SJCRH30 (cell line): ENCODE measurements at regions not wholly inside any gene's neighbourhood (a gene's known extent, or its start where the extent isn't known, plus 50 kb on each side); places are given as distances from the start of the nearest gene placed in this dataset.

Experiments
- DNase-seq, 2 experiments: peaks; one replicate each; pipeline ENCODE4 v3.0.0-alpha.2; 2015 to 2020
- H3K27ac ChIP-seq: fragments of 250-450 bp; sonication (Bioruptor Pico); 2 replicates; pipeline ENCODE4 v1.5.1; 2020; ENCODE audit warnings: mild to moderate bottlenecking, moderate library complexity
- H3K27me3 ChIP-seq: fragments of 250-450 bp; sonication (Bioruptor Pico); 2 replicates; pipeline ENCODE4 v1.5.1; 2020; ENCODE audit warnings: mild to moderate bottlenecking, moderate library complexity
- H3K36me3 ChIP-seq: fragments of 250-450 bp; sonication (Bioruptor Pico); 2 replicates; pipeline ENCODE4 v1.5.1; 2020; ENCODE audit warnings: mild to moderate bottlenecking, moderate library complexity
- H3K4me1 ChIP-seq: fragments of 250-450 bp; sonication (Bioruptor Pico); 2 replicates; pipeline ENCODE4 v1.5.1; 2020; ENCODE audit warnings: mild to moderate bottlenecking, moderate library complexity
- H3K4me3 ChIP-seq: fragments of 250-450 bp; sonication (Bioruptor Pico); 2 replicates; pipeline ENCODE4 v1.5.1; 2020; ENCODE audit warnings: mild to moderate bottlenecking, moderate library complexity
- H3K9me3 ChIP-seq: fragments of 250-450 bp; sonication (Bioruptor Pico); replicated peaks from 2 replicates; pipeline ENCODE4 v1.5.1; 2020; ENCODE audit warnings: mild to moderate bottlenecking, moderate library complexity

DNA sequence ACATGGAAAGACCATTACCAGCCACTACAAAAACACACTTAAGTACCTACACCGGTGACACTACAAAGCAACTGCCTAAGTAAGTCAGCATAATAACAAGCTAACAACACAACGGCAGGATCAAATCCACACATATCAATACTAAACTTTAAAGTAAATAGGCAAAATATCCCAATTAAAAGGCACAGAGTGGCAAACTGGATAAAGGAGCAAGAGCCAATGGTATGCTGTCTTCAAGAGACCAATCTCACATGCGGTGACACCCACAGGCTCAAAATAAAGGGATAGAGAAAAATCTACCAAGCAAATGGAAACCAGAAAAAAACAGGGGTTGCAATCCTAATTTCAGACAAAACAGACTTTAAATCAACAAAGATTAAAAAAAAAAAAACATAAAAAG, 261.5 kb upstream of the TENM4 start:
- H3K27ac ChIP-seq: no peak overlapping the region
- H3K9me3 ChIP-seq: no peaks in the 10 kb centered on the region
- no peaks in the 10 kb centered on the region for H3K4me1 ChIP-seq
- no peak overlapping the region for H3K4me3 ChIP-seq
- H3K36me3 ChIP-seq: no peaks in the 10 kb centered on the region
- no peak for DNase-seq
- H3K27me3 ChIP-seq: no peaks in the 10 kb centered on the region

DNA sequence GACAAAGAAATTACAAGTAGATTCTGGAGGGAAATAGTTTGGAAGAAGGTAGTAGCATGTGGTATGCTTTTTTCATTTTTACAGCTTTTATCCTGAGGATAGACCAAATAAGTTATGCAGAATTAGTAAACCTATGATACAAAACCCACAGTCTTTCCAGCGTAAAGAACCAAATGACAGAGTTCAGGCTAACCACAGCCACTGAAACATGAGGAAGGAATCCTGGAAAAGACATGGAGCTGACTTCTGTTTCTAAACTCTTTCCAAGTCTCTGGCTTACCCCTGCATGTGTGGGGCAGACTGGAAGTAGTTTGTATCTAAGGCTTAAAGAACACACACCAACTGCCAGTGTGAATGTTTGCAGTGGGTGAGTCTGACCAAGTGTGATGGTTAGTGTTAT, 258.4 kb upstream of the TENM4 start:
- Histone ChIP-seq H3K27ac (no peak overlapping the region), H3K9me3 (no peaks in the 10 kb centered on the region), H3K36me3 (no peaks in the 10 kb centered on the region), H3K4me3 (no peak overlapping the region), H3K27me3 (no peaks in the 10 kb centered on the region), H3K4me1 (no peaks in the 10 kb centered on the region)
- DNase-seq: no peak

DNA sequence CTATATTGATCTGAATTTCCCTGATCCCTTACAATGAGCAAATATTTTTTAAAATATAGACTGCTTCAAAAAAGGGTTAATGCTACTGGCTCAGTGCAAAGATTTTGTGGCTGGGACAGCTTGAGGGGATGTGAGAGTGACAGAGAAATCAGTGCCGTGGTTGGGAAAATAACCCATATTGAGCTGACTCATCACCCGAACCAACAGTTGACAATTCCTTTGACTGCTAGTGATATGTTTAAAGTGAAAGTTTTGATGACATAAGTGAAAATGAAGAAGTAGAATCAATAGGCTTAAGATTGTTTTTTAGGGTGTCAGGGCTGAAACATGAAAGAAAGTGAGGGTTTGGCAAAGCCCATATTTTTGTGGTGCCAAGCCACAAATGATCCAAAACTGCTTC, 257.1 kb upstream of the TENM4 start:
- Histone ChIP-seq H3K4me3 (no peak overlapping the region), H3K27ac (no peak overlapping the region), H3K36me3 (no peaks in the 10 kb centered on the region), H3K4me1 (no peaks in the 10 kb centered on the region), H3K27me3 (no peaks in the 10 kb centered on the region), H3K9me3 (no peaks in the 10 kb centered on the region)
- no peak for DNase-seq

DNA sequence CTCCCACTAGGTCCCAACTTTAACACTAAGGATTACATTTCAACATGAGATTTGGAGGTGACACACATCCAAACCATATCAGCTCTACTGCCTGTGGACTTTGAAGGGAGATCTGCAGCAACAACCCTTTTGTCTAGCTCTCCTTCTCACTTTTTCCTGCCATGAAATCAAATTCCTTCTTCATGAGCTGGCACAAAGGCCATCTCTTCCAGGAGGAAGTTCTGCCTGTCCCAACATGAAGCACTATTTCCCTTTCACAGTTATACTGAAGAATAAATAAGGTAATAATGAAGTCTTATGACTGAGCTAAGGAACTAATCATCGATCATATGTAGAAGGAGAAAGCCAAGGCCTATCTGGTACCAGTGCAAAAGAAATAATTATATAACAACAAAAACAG, 253.5 kb upstream of the TENM4 start:
- H3K9me3 ChIP-seq: no peaks in the 10 kb centered on the region
- H3K4me3 ChIP-seq: no peak overlapping the region
- no peaks in the 10 kb centered on the region for H3K4me1 ChIP-seq
- H3K36me3 ChIP-seq: no peaks in the 10 kb centered on the region
- H3K27ac ChIP-seq: no peak overlapping the region
- no peaks in the 10 kb centered on the region for H3K27me3 ChIP-seq
- DNase-seq: no peak

DNA sequence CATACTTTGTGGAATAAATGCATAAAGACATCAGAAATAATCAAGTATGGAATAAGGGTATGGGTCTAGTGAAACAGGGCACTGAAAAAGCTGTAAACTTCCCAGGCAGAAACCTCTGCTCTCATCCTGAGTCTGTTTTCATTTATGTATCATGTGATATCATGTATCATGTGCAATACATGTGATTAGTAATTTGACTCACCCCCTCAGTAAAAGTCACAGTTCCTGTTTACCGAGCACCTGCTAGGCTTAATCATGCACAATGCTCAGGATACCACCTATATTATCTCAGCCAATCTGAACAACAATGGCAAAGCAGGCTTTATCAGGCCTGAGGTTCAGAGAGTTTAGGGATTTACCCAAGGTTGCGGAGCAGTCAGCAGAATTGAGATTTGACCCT, 250.6 kb upstream of the TENM4 start:
- no peak overlapping the region for H3K4me3 ChIP-seq
- H3K4me1 ChIP-seq: no peaks in the 10 kb centered on the region
- no peaks in the 10 kb centered on the region for H3K27me3 ChIP-seq
- H3K36me3 ChIP-seq: no peaks in the 10 kb centered on the region
- no peak overlapping the region for H3K27ac ChIP-seq
- no peak for DNase-seq
- H3K9me3 ChIP-seq: no peaks in the 10 kb centered on the region

DNA sequence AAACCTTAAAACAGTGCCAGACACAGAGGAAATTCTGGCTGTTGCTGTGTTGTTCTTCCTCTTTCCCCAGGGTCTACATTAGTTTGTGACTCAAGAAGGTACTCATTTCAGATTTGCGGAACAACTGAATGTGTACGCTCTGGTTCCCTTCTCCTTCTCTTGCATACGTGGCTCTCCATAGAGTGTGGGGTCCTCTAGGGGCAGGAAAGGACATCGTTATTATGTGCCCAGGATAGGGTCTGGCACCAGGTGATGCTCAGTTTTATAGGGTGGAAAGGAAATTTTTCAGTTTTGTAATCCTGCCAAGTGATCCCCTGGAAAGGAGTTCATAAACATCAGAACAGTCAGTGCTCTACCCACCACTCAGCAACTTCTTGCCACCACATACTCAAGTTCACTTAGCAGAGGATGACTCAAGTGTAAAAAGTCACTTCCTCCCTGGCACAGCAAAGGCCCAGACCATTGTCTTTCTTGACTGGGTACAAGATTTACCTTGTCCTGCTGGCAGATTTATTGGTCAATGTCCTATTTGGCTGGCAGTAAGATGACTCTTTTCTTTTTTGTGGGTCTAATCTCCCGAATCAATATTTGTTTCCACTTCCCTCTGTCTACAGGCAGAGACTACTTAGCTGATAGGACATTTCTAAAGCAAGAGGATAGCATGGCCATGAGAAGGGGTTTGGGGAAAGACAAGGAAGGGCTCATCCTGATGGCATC, 246.0 kb upstream of the TENM4 start:
- Histone ChIP-seq H3K27me3 (no peaks in the 10 kb centered on the region), H3K36me3 (no peaks in the 10 kb centered on the region), H3K9me3 (no peaks in the 10 kb centered on the region), H3K4me1 (no peaks in the 10 kb centered on the region), H3K27ac (no peak overlapping the region), H3K4me3 (no peak overlapping the region)
- DNase-seq: no peak

DNA sequence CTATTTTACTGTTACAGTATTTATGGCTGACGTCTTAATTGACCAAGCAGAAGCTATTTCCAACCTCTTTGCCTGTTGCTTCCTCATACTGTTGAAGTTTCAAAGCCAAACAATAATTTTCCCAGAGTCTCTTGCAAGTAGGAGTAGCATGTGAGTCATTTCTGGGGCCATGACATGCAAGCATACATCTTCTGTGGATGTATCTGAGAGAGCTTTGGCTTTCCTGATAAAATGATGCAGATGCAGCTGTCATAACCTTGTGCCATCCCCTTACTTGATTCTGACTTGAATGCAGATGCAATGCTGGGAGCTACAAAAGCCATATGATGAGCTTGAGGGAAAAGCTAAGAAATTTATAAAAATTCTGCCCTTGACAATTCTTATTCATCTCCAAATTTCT, 243.1 kb upstream of the TENM4 start:
- Histone ChIP-seq H3K36me3 (no peaks in the 10 kb centered on the region), H3K27me3 (no peaks in the 10 kb centered on the region), H3K4me3 (no peak overlapping the region), H3K27ac (no peak overlapping the region), H3K9me3 (no peaks in the 10 kb centered on the region), H3K4me1 (no peaks in the 10 kb centered on the region)
- DNase-seq: no peak

DNA sequence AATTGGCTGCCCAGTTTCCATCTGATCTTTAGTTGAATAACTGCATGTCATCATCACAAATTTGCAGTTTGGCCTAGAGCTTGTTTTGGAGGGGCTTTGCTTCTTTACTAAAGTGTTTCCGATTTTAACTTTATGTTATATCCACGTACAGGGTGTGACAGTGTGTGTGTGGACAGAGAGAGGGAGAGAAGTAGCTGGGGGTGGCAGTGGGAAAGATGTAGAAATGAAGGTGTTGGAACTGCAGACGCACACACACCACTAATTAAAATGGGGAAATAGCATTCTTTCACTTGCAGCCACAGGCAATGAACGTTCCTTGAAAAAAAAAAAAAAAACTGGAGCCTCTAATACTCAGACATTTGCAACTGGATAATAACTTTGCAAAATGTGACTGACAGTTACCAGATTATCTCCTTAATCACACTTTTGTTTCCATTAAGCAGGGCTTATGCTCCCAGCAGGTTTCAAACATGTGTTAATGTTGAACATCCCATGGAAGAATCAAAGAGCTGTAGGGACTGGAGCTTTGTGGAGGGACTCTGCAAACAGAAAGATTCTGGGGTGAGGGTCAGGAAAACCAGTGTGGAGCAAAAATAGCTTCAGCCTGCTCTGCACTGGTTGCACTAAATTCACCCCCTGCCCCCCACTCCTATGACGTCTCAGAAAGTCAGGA, 238.1 kb upstream of the TENM4 start:
- Histone ChIP-seq H3K27ac (no peak overlapping the region), H3K27me3 (no peaks in the 10 kb centered on the region), H3K4me1 (no peaks in the 10 kb centered on the region), H3K36me3 (no peaks in the 10 kb centered on the region), H3K4me3 (no peak overlapping the region), H3K9me3 (no peaks in the 10 kb centered on the region)
- DNase-seq: no peak

DNA sequence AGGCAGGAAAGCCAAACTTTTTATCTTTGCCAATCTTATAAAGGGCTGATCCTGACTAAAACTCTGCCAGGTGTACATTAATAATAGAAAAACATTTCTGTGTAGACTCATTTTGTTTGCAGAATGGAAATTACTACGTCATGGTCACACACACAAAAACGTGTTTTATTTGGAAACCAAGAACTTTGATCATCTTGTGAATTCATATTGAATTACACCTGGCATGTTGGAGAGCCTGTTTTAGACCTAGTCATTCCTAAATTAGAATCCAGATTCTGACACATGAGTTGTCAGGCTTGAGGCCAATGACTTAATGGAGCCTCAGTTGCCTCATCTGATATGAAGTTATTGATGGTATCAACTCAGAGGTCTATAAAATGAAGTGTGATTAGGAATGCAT, 235.6 kb upstream of the TENM4 start:
- no peaks in the 10 kb centered on the region for H3K36me3 ChIP-seq
- no peaks in the 10 kb centered on the region for H3K9me3 ChIP-seq
- H3K4me1 ChIP-seq: no peaks in the 10 kb centered on the region
- no peaks in the 10 kb centered on the region for H3K27me3 ChIP-seq
- H3K27ac ChIP-seq: no peak overlapping the region
- no peak for DNase-seq
- H3K4me3 ChIP-seq: no peak overlapping the region

DNA sequence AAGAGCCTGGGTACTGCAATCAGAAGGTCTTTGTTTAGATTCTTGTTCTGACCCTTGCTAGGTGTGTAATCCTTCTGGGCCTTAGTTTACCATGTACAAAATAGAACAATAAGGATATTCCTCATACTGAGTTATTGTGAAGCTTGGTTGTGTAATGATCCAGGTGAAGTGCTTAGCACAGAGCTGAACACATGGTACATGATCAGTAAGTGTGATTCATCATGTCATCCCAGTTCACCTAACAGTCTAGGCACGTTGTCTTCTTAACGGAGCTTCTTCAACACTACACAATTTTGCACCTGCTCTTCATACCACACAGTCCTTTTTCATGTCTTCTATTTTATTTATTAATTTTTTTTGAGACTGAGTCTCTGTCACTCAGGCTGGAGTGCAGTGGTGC, 234.3 kb upstream of the TENM4 start:
- Histone ChIP-seq H3K4me1 (no peaks in the 10 kb centered on the region), H3K4me3 (no peak overlapping the region), H3K27ac (no peak overlapping the region), H3K9me3 (no peaks in the 10 kb centered on the region), H3K27me3 (no peaks in the 10 kb centered on the region), H3K36me3 (no peaks in the 10 kb centered on the region)
- DNase-seq: no peak

DNA sequence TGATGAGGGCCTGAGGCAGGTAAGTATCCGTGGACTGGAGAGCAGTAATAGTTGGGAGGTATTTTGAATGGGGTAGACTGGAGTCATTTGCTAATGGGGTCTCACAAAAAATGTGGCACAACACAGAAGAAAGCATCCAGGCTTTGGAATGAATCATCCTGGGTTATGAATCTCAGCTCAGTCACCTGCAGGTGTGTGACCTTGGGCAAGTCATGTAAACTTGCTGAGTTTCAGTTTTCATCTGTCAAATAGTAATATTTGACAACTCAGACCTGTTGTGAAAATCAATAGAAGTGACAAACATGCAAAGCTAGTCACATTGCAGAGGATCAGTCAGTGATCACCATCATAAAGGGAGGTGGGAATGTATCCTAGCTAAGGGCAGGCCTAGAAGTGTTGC, 232.0 kb upstream of the TENM4 start:
- Histone ChIP-seq H3K36me3 (no peaks in the 10 kb centered on the region), H3K4me1 (no peaks in the 10 kb centered on the region), H3K27me3 (no peaks in the 10 kb centered on the region), H3K4me3 (no peak overlapping the region), H3K9me3 (no peaks in the 10 kb centered on the region), H3K27ac (no peak overlapping the region)
- DNase-seq: no peak

DNA sequence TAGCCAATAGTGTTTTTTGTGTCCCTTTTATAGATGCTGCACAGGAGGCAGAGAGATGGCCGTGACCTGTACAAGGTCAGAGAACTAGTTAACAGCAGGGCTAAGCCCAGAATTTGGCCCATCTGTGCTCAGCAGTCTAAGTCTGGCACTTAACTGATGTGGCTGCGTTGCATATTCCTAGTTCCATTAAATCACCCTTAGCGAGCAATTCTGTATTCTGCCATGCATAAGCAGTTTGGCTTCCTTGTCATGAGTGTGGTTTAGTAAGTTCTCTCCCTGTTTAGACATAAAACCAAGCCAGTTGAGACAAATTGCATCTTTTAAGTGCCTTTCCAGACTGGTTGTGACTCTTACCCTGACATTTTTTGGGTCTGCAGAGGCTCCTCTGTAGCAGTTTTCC, 230.6 kb upstream of the TENM4 start:
- DNase-seq: no peak
- H3K36me3 ChIP-seq: no peaks in the 10 kb centered on the region
- no peak overlapping the region for H3K27ac ChIP-seq
- no peaks in the 10 kb centered on the region for H3K9me3 ChIP-seq
- no peaks in the 10 kb centered on the region for H3K4me1 ChIP-seq
- no peaks in the 10 kb centered on the region for H3K27me3 ChIP-seq
- no peak overlapping the region for H3K4me3 ChIP-seq

DNA sequence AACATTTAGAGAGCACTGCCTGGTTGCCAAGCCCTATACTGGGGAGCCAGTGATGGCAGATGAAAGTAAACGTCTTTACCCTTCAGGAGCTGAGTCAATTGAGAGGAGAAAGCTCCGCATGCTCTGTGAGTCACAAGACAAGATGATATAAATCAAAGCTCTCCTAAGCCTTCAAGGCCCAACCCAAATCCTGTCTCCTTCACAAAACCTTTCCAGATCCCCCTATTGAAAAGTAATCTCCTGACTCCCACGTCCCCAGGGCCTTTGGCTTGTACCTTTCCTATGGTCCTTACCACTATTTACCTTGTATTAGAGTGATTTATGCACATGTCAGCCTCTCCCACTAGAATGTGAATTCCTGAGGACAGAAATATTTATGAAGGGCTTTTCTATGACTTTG, 230.1 kb upstream of the TENM4 start:
- H3K27me3 ChIP-seq: no peaks in the 10 kb centered on the region

DNA sequence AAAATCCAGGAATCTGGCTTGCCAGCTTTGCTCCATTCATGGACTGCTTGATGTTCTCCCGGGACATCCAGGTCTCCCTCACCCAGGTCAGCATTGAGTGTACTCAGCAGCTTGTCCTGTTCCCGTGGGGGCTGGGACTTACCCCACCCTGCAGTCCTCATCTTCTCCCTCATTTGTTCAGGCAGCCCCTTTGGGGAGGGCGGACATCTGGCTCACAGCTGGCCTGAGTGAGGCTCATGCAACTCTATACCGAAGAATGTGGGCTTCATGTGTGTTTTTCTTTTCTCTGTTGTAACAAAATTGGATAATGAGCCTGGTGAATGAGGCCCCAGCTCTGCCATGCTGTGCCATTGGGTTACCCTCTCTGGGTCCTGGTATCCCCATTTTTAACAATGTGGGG, 227.7 kb upstream of the TENM4 start:
- Histone ChIP-seq H3K27me3 (no peaks in the 10 kb centered on the region), H3K4me3 (no peak overlapping the region), H3K9me3 (no peaks in the 10 kb centered on the region), H3K4me1 (no peaks in the 10 kb centered on the region), H3K36me3 (no peaks in the 10 kb centered on the region), H3K27ac (no peak overlapping the region)
- no peak for DNase-seq

More for the DNA sequence above, 230.1 kb upstream of the TENM4 start:
- H3K4me1 ChIP-seq: no peaks in the 10 kb centered on the region
- H3K4me3 ChIP-seq: no peak overlapping the region
- H3K9me3 ChIP-seq: no peaks in the 10 kb centered on the region
- no peak overlapping the region for H3K27ac ChIP-seq
- DNase-seq: no peak
- no peaks in the 10 kb centered on the region for H3K36me3 ChIP-seq

DNA sequence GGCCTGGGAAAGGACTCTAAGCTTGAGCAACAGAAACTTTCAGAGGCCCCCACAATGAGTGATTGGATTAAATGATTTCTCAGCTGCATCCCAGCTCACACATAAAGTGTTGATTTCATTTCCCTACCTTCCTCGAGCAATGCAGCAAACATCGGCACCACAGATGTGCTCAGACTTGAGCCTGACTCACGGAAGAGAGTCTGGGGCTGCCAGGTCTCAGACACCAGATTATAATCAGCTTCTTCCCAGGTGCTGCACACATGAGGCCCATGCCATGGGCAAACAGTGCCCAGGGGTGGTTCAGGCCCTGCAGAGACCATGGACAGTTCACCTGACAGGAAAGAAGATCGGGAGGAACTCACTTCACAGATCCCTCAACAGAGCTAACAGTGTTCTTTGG, 226.6 kb upstream of the TENM4 start:
- H3K27me3 ChIP-seq: no peaks in the 10 kb centered on the region
- no peak overlapping the region for H3K4me3 ChIP-seq
- H3K36me3 ChIP-seq: no peaks in the 10 kb centered on the region
- H3K27ac ChIP-seq: no peak overlapping the region
- H3K4me1 ChIP-seq: no peaks in the 10 kb centered on the region
- DNase-seq: no peak
- no peaks in the 10 kb centered on the region for H3K9me3 ChIP-seq

DNA sequence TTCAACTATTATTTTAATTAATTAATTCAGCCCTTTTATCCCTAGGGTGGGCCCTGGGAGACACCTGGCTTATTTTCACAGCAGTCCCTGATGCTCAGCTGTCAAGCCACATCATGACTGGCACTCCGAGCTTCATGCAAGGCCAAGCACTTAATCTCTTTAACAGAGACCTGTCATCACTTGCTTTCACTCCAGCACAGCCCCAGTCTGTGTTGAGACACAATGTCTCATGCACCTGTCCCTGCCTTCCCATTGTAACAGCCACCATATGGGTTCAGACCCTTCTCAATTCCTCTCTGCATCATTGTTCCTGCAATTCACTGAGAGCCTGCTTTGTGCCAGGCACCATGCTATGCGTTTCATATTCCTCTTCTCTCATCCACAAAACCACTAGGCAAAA, 222.2 kb upstream of the TENM4 start:
- Histone ChIP-seq H3K27ac (no peak overlapping the region), H3K9me3 (no peaks in the 10 kb centered on the region), H3K4me3 (no peak overlapping the region), H3K4me1 (no peaks in the 10 kb centered on the region), H3K27me3 (no peaks in the 10 kb centered on the region), H3K36me3 (no peaks in the 10 kb centered on the region)
- DNase-seq: peak; percentile 21 to 63
